Activated CD4-positive, alpha-beta memory T cell treated with anti-CD3 and anti-CD28 coated beads, Interleukin-2, amount 10 ng/mL, durations not matched to agents 7 days and 5 days (primary cell): ENCODE measurements at regions not wholly inside any gene's neighbourhood (a gene's known extent, or its start where the extent isn't known, plus 50 kb on each side); places are given as distances from the start of the nearest gene placed in this dataset.
"Not testable (repeated sequence)": the region's sequence is repeated elsewhere in the genome, so short reads cannot be mapped to it uniquely, and the experiment has no call there.

Experiments used
- CTCF ChIA-PET: fragments of 350-600 bp; sonication (Branson Sonifier 250); formaldehyde crosslinking; loops from one replicate; lab custom pipeline; 2021; ENCODE audit warnings: antibody characterized with exemption, inconsistent platforms; lab: Charles Lee
- POLR2A ChIA-PET: fragments of 350-600 bp; sonication (Branson Sonifier 250); formaldehyde crosslinking; loops from one replicate; lab custom pipeline; 2021; ENCODE audit warnings: antibody characterized with exemption; lab: Charles Lee
- DNase-seq: peaks from one replicate; pipeline ENCODE4 v3.0.0-alpha.2; 2020
- H3K27ac Mint-ChIP-seq: one replicate; pipeline ENCODE4 v1.8.0; 2021; ENCODE audit warnings: mild to moderate bottlenecking, mixed read lengths
- H3K27me3 Mint-ChIP-seq: one replicate; pipeline ENCODE4 v1.8.0; 2021; ENCODE audit warnings: mixed read lengths
- H3K36me3 Mint-ChIP-seq: one replicate; pipeline ENCODE4 v1.8.0; 2021; ENCODE audit warnings: low read depth, mixed read lengths
- H3K4me1 Mint-ChIP-seq: one replicate; pipeline ENCODE4 v1.8.0; 2021; ENCODE audit warnings: mixed read lengths
- H3K4me3 Mint-ChIP-seq: one replicate; pipeline ENCODE4 v1.8.0; 2021; ENCODE audit warnings: mild to moderate bottlenecking, mixed read lengths
- H3K9me3 Mint-ChIP-seq: one replicate; pipeline ENCODE4 v1.8.0; 2021; ENCODE audit warnings: mixed read lengths

- POLR2A ChIA-PET = no interaction called here
- Mint-ChIP-seq H3K36me3 (no peaks in the 10 kb centered on the region), H3K4me3 (no peak overlapping the region), H3K9me3 (peaks cover 2% of the 10 kb centered on the region), H3K27ac (no peak overlapping the region), H3K27me3 (no peaks in the 10 kb centered on the region), H3K4me1 (no peaks in the 10 kb centered on the region)
- no peak for DNase-seq
- CTCF ChIA-PET = no interaction called here
Observed at GRCh38 chr11:25775603-25776002, 556.3 kb upstream of the ANO3 start.

GRCh38 chr11:25776238-25776637 is 555.7 kb upstream of the ANO3 start:
- Mint-ChIP-seq H3K4me3 (no peak overlapping the region), H3K27me3 (no peaks in the 10 kb centered on the region)
- CTCF ChIA-PET = no interaction called here

GRCh38 chr11:25777343-25777742 is 554.6 kb upstream of the ANO3 start:
- H3K9me3 Mint-ChIP-seq = peaks cover 2% of the 10 kb centered on the region
- H3K36me3 Mint-ChIP-seq = no peaks in the 10 kb centered on the region
- ChIA-PET CTCF (no interaction called here), POLR2A (no interaction called here)
- no peaks in the 10 kb centered on the region for H3K27me3 Mint-ChIP-seq
- no peak overlapping the region for H3K27ac Mint-ChIP-seq
- no peak for DNase-seq
- H3K4me3 Mint-ChIP-seq = no peak overlapping the region
- no peaks in the 10 kb centered on the region for H3K4me1 Mint-ChIP-seq

More at GRCh38 chr11:25776238-25776637, 555.7 kb upstream of the ANO3 start:
- DNase-seq = no peak
- Mint-ChIP-seq H3K4me1 (no peaks in the 10 kb centered on the region), H3K27ac (no peak overlapping the region), H3K9me3 (peaks cover 2% of the 10 kb centered on the region), H3K36me3 (no peaks in the 10 kb centered on the region)
- POLR2A ChIA-PET = no interaction called here

- H3K4me3 Mint-ChIP-seq = no peak overlapping the region
- CTCF ChIA-PET = no interaction called here
- no peaks in the 10 kb centered on the region for H3K4me1 Mint-ChIP-seq
- no peaks in the 10 kb centered on the region for H3K36me3 Mint-ChIP-seq
- POLR2A ChIA-PET = no interaction called here
- DNase-seq = no peak
- peaks cover 2% of the 10 kb centered on the region for H3K9me3 Mint-ChIP-seq
- H3K27ac Mint-ChIP-seq = no peak overlapping the region
- no peaks in the 10 kb centered on the region for H3K27me3 Mint-ChIP-seq
Observed at GRCh38 chr11:25779033-25779432, 552.9 kb upstream of the ANO3 start.

- Mint-ChIP-seq H3K27ac (no peak overlapping the region), H3K27me3 (no peaks in the 10 kb centered on the region), H3K4me1 (no peaks in the 10 kb centered on the region), H3K36me3 (no peaks in the 10 kb centered on the region), H3K4me3 (no peak overlapping the region), H3K9me3 (peaks cover 2% of the 10 kb centered on the region)
- ChIA-PET CTCF (no interaction called here), POLR2A (no interaction called here)
- DNase-seq = no peak
Observed at GRCh38 chr11:25787416-25787815, 544.5 kb upstream of the ANO3 start.

- DNase-seq = no peak
- H3K36me3 Mint-ChIP-seq = no peaks in the 10 kb centered on the region
- H3K4me1 Mint-ChIP-seq = no peaks in the 10 kb centered on the region
- no peak overlapping the region for H3K27ac Mint-ChIP-seq
- ChIA-PET POLR2A (no interaction called here), CTCF (no interaction called here)
- H3K27me3 Mint-ChIP-seq = no peaks in the 10 kb centered on the region
- H3K9me3 Mint-ChIP-seq = peaks cover 7% of the 10 kb centered on the region
- no peak overlapping the region for H3K4me3 Mint-ChIP-seq
Observed at GRCh38 chr11:25790396-25790795, 541.5 kb upstream of the ANO3 start.

GRCh38 chr11:25793637-25794036 is 538.3 kb upstream of the ANO3 start:
- ChIA-PET CTCF (no interaction called here), POLR2A (no interaction called here)
- DNase-seq = no peak
- Mint-ChIP-seq H3K27me3 (no peaks in the 10 kb centered on the region), H3K4me1 (no peaks in the 10 kb centered on the region), H3K36me3 (no peaks in the 10 kb centered on the region), H3K27ac (no peak overlapping the region), H3K9me3 (peaks cover 8% of the 10 kb centered on the region), H3K4me3 (no peak overlapping the region)

- H3K27me3 Mint-ChIP-seq = no peaks in the 10 kb centered on the region
- H3K27ac Mint-ChIP-seq = no peak overlapping the region
- no peak overlapping the region for H3K4me3 Mint-ChIP-seq
- CTCF ChIA-PET = no interaction called here
- POLR2A ChIA-PET = no interaction called here
- H3K36me3 Mint-ChIP-seq = no peaks in the 10 kb centered on the region
- H3K4me1 Mint-ChIP-seq = no peaks in the 10 kb centered on the region
- no peak for DNase-seq
- peaks cover 8% of the 10 kb centered on the region for H3K9me3 Mint-ChIP-seq
Observed at GRCh38 chr11:25794804-25795203, 537.1 kb upstream of the ANO3 start.

GRCh38 chr11:25816411-25816810 is 515.5 kb upstream of the ANO3 start:
- Mint-ChIP-seq H3K27me3 (no peaks in the 10 kb centered on the region), H3K9me3 (peaks cover 9% of the 10 kb centered on the region), H3K4me1 (no peaks in the 10 kb centered on the region), H3K36me3 (no peaks in the 10 kb centered on the region), H3K4me3 (no peak overlapping the region), H3K27ac (no peak overlapping the region)
- POLR2A ChIA-PET = no interaction called here
- DNase-seq = no peak
- CTCF ChIA-PET = no interaction called here

GRCh38 chr11:25824688-25825087 is 507.2 kb upstream of the ANO3 start:
- Mint-ChIP-seq H3K36me3 (no peaks in the 10 kb centered on the region), H3K27ac (no peak overlapping the region), H3K9me3 (peaks cover 10% of the 10 kb centered on the region), H3K27me3 (no peaks in the 10 kb centered on the region), H3K4me1 (no peaks in the 10 kb centered on the region), H3K4me3 (no peak overlapping the region)
- no peak for DNase-seq
- ChIA-PET POLR2A (no interaction called here), CTCF (no interaction called here)

- POLR2A ChIA-PET, H3K4me3 Mint-ChIP-seq, H3K27me3 Mint-ChIP-seq, DNase-seq, H3K36me3 Mint-ChIP-seq, H3K27ac Mint-ChIP-seq, H3K4me1 Mint-ChIP-seq, CTCF ChIA-PET: not testable (repeated sequence)
- H3K9me3 Mint-ChIP-seq = peaks cover 15% of the 10 kb centered on the region
Observed at GRCh38 chr11:25831485-25831884, 500.4 kb upstream of the ANO3 start.

- no peaks in the 10 kb centered on the region for H3K4me1 Mint-ChIP-seq
- peaks cover 4% of the 10 kb centered on the region for H3K9me3 Mint-ChIP-seq
- no peaks in the 10 kb centered on the region for H3K27me3 Mint-ChIP-seq
- DNase-seq = no peak
- POLR2A ChIA-PET = no interaction called here
- no peak overlapping the region for H3K27ac Mint-ChIP-seq
- H3K4me3 Mint-ChIP-seq = no peak overlapping the region
- CTCF ChIA-PET = no interaction called here
- H3K36me3 Mint-ChIP-seq = no peaks in the 10 kb centered on the region
Observed at GRCh38 chr11:25838918-25839625, 492.9 kb upstream of the ANO3 start.

GRCh38 chr11:25844811-25845210 is 487.1 kb upstream of the ANO3 start:
- Mint-ChIP-seq H3K4me3 (no peak overlapping the region), H3K27me3 (no peaks in the 10 kb centered on the region), H3K4me1 (no peaks in the 10 kb centered on the region), H3K9me3 (peaks cover 15% of the 10 kb centered on the region), H3K27ac (no peak overlapping the region), H3K36me3 (no peaks in the 10 kb centered on the region)
- DNase-seq = no peak
- POLR2A ChIA-PET = no interaction called here
- CTCF ChIA-PET = no interaction called here

GRCh38 chr11:25855916-25856315 is 476.0 kb upstream of the ANO3 start:
- no peaks in the 10 kb centered on the region for H3K9me3 Mint-ChIP-seq
- no peak overlapping the region for H3K4me3 Mint-ChIP-seq
- no peak overlapping the region for H3K27ac Mint-ChIP-seq
- no peak for DNase-seq
- no peaks in the 10 kb centered on the region for H3K4me1 Mint-ChIP-seq
- POLR2A ChIA-PET = no interaction called here
- CTCF ChIA-PET = no interaction called here
- H3K36me3 Mint-ChIP-seq = no peaks in the 10 kb centered on the region
- no peaks in the 10 kb centered on the region for H3K27me3 Mint-ChIP-seq
